GM21360 (cell line): ENCODE measurements at regions not wholly inside any gene's neighbourhood (a gene's known extent, or its start where the extent isn't known, plus 50 kb on each side); places are given as distances from the start of the nearest gene placed in this dataset.

ENCODE experiments used
- ATAC-seq: cut with Tn5 transposase; IDR thresholded peaks from one replicate; pipeline ENCODE4 v1.9.1; 2021; ENCODE audit warnings: mild to moderate bottlenecking, moderate library complexity; ENCODE audit not compliant: unreplicated experiment

DNA sequence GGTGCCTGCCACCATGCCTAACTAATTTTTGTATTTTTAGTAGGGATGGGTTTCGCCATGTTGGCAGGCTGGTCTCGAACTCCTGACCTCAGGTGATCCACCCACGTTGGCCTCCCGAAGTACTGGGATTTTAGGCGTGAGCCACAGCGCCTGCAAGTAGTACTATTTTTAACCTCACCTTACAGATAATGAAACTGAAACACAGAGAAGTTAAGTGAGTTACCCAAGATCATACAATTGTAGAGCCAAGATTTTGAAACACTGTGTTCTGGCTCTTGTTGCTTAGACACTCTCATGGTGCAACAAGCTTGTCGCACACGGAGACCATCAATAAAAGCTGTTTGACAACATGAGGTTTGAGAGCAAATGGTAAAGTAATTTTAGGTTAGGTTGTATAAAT, 159.1 kb upstream of the LMNTD1 start:
- ATAC-seq: peak; percentile 44

GRCh38 chr12:25713264-25713663, 160.2 kb upstream of the LMNTD1 start:
- peak; percentile 98 for ATAC-seq

- ATAC-seq: no peak
Observed at GRCh38 chr12:25714198-25714984, 161.3 kb upstream of the LMNTD1 start.

- no peak for ATAC-seq
Observed at GRCh38 chr12:25715102-25715501, 162.0 kb upstream of the LMNTD1 start.

- no peak for ATAC-seq
Observed at GRCh38 chr12:25716842-25717241, 163.8 kb upstream of the LMNTD1 start.

DNA sequence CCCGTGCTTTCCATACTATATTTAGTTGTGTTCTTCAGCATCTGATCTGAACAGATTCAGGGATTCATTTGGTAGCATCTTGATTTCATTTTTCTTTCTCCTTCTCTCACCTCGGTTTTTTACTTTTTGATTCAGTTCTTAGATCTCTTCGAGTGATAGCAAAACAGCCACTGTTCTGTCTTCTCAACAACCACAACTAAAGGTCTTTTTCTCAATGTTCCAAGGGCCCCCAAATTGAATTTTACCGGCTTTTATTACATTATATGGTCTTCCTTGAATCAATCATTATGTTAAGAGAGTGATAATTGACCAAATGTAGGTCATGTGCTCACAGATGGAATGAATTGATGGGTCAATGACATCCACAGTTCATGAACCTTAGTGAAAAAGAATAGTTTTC, 164.5 kb upstream of the LMNTD1 start:
- no peak for ATAC-seq

- ATAC-seq: no peak
Observed at GRCh38 chr12:25718081-25718731, 165.1 kb upstream of the LMNTD1 start.

DNA sequence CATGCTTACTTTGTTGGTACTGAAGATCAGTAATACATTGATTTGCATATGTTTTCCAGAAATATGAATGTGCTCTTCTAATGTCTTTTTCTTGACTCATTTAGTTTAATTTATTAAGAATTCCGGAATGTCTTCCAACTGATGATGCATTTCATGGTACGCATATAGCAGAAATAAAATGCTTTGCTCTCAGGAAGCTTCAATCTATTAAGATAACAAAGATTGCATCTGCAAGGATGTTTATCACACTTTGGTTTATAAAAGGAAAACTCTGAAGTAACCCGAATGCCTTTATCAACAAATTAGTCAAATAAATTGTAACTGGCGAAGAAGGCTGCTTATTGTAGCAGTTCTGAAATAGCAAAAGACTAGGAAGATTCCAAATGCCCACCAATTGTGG, 166.4 kb upstream of the LMNTD1 start:
- ATAC-seq: no peak

GRCh38 chr12:25723336-25723735, 170.3 kb upstream of the LMNTD1 start:
- ATAC-seq: no peak

DNA sequence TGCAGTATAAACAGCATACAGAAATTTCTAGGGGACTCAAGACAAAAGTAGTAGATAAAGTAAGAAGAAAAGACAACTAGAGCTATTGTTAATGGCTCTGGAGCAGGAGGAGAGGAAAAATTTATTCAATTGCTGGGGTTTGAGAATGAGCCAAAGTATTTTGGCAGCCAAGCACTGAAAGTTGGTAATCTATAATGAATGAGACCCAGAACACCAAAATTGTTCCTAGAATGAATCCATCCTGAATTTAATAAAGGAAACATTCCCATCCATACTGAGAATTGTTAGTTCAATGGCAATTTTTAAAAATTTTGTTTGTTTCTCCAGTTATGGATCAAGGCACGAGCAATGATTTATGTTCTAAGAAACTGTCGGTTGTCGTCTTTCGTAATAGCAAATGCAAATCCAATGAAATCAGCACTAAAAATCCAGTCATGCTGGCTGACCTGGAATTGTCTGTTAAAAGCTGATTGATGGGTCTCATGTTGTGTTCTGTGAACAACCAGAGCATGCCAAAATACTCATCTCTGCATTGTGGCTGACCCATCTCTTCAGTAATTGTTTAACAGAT, 170.9 kb upstream of the LMNTD1 start:
- ATAC-seq: no peak

- ATAC-seq: no peak
Observed at GRCh38 chr12:25725470-25725869, 172.4 kb upstream of the LMNTD1 start.

- no peak for ATAC-seq
Observed at GRCh38 chr12:25725931-25726330, 172.8 kb upstream of the LMNTD1 start.

DNA sequence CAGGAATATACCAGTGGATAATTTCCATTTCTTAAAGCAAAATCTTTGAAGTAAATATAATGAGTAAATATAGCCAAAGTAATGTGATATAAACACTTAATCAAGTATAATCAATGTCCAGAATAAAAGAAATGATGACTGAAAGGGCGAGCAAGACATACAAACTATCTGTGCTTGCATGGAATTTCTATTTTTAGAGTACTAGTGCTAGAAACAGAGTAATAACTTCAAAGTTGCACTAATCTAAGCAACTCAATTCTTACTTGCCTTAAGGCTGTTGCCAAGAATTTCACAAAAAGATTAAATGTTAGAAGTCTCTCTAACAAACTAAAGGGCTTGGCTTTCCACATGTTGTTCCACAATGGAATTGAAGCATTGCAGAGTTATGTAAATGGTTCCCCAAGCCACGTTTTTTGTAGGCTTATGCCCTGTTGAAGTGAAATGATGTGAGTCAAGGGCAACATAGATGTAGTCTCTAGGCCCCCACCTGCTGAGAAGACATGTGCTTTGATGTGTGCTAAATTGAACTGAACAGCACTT, 175.0 kb upstream of the LMNTD1 start:
- no peak for ATAC-seq

DNA sequence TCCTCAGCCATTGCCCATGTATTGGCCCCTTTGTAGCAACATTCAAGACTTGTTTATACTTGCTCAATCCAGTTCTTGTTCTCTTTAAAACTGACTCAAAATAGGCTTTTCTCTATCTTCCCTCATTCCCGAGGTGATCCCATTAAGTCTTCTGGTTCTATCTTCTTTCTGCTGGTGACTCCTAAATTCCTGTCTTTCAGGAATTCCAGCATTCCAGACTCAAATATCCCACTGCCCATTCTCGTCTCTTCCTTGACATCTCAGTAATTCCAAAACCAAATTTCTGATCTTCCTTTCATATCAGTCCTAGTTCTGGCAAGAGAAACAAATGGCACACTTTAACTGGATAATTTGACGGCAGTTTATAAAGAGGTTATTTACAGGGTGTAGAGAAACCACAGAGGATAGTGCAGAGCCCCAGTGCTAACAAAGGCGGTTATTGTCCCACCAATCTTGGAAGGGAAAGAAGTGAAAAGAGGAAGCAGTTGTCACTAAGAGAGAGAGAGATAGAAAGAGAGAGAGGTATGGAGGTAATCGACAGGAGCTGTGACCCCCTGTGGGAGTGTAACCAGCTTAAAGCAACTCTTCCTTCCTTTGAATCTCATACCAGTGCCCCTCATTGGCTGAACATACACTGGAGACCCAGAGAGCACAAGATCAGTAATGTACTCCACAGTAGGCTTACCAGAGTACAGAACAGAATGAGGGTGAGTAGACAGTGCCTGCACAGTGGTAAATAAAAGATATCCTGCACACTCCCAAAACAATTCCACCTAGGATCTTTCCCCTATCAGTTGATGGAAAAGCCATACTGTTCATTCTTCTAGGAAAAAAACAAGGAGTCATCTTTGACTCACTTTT, 177.6 kb upstream of the LMNTD1 start:
- no peak for ATAC-seq

DNA sequence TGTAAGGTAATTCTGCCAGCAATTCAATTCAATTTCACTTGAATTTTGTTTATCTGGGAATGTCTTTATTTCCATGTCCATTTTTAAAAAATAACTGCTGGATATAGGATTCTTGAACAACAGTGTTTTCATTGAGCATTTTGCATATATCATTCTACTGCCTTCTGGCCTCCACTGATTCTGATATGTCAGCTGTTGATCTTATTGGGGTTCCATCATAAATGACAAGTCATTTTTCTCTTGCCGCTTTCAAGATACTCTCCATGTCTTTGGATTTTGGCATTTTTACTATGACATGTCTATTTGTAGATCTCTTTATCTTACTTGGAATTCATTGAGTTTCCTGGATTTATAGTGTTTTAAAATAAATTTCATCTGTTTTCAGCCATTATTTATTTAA, 180.5 kb upstream of the LMNTD1 start:
- no peak for ATAC-seq

DNA sequence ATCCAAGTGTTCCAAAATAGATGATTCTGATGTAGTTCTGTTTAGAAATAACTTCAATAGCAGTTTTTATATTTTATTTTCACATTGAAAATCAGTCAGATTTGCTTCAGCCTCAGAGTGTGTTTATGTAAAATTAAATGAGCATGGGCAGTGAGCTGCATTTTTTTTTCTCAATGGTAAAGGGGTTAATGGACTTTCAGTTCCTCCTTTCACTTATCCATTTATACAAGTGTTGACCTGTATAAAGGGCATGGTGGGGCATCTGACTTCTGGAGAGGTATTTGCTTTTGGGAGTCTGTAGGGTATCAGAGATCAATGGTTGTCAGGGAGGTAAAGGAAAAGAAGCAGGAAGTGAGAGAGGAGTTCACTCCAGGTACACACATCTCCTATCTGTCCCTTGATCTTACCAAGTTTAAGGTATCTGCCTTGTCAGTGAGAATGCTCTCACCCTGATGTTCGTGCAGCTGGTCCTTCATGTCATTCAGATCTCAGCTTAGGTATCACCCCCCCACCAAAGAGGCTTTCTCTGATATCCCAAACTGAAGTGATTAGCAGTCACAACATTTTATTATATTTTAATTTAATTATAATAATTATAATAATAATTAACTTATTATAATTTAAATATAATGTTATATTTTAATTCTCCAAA, 181.6 kb upstream of the LMNTD1 start:
- peak; percentile 51 for ATAC-seq

DNA sequence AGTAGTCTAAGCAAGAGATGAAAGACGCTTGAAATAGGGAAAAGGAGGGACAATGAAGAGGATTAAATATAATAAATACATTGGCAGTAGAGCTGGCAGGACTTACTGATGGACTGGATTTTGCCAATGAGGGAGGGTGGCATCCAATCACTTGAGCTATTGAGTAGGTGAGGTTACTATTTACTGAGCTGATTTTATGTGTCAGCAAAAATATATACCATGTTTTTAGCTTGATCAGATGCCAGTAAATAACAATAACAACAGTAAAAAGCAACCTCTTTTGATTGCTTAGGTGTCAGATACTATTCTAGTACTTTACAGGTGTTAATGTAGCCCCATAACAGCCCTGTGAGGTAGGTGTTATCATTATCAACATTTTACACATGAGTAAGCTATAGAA, 187.5 kb upstream of the LMNTD1 start:
- no peak for ATAC-seq

- no peak for ATAC-seq
Observed at GRCh38 chr12:25741917-25742316, 188.8 kb upstream of the LMNTD1 start.

- ATAC-seq: no peak
Observed at GRCh38 chr12:25743679-25744215, 190.7 kb upstream of the LMNTD1 start.

- ATAC-seq: no peak
Observed at GRCh38 chr12:25744313-25744712, 191.2 kb upstream of the LMNTD1 start.
